Esophagus (tissue), 2 donors: ENCODE measurements at regions not wholly inside any gene's neighbourhood (a gene's known extent, or its start where the extent isn't known, plus 50 kb on each side); places are given as distances from the start of the nearest gene placed in this dataset.
"Not testable (repeated sequence)": the region's sequence is repeated elsewhere in the genome, so short reads cannot be mapped to it uniquely, and the experiment has no call there.

ENCODE experiments used
- H3K27ac ChIP-seq, 2 donors: one replicate each; pipeline ENCODE4 v1.5.1; 2013; ENCODE audit warnings: low read depth in 2 of 2, mild to moderate bottlenecking in 2 of 2, inconsistent platforms in 1 of 2, low read length in 1 of 2, moderate library complexity in 1 of 2
- H3K27me3 ChIP-seq, 2 donors: one replicate each; pipeline ENCODE4 v1.6.1; 2013; ENCODE audit warnings: low read length in 2 of 2, control low read depth in 1 of 2, mild to moderate bottlenecking in 1 of 2; ENCODE audit not compliant: insufficient read depth in 2 of 2, control insufficient read depth in 1 of 2
- H3K36me3 ChIP-seq, 2 donors: one replicate each; pipeline ENCODE4 v1.6.1; 2013; ENCODE audit warnings: low read length in 1 of 2; ENCODE audit not compliant: control insufficient read depth in 2 of 2, insufficient read depth in 2 of 2
- H3K4me1 ChIP-seq, 2 donors: one replicate each; pipeline ENCODE4 v1.6.1; 2013; ENCODE audit warnings: low read length in 1 of 2; ENCODE audit not compliant: control insufficient read depth in 2 of 2, insufficient read depth in 2 of 2
- H3K4me3 ChIP-seq, 2 donors: one replicate each; pipeline ENCODE4 v1.5.1; 2013; ENCODE audit warnings: low read length in 2 of 2, mild to moderate bottlenecking in 2 of 2, low read depth in 1 of 2, moderate library complexity in 1 of 2
- H3K9me3 ChIP-seq, 2 donors: one replicate each; pipeline ENCODE4 v1.6.1; 2013; ENCODE audit warnings: mild to moderate bottlenecking in 2 of 2, low read depth in 1 of 2, low read length in 1 of 2, moderate library complexity in 1 of 2; ENCODE audit not compliant: control insufficient read depth in 2 of 2, insufficient read depth in 1 of 2
- WGBS, 2 donors: extraction: QIAGEN DNeasy Blood & Tissue Kit; methylation state at CpG; one replicate each; pipeline ENCODE4 v1.1.7; 2013; 5-methylcytosine and 5-hydroxymethylcytosine counted together
- donor health status: healthy with polysubstance abuse.
- donor health status: Bipolar disorder and iron deficiency.

DNA sequence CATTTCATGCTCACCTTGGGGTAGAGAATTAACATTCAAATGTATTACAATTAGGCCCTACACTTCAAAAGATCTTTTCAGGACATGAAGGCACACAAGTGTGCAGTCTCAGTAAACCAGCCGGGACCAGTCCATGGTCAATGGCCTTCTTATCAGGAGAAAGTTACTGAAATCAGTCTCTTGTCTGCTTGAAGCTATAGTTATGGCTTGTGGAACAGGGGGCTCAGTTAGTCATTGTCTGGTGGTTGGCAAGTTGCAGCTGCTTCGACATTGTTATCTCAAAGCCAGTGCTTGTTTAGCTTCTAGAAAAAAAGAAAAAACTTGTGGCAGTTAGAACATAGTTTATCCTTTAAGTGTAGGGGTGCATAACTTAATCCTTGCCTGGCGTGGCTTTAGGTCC lies 213.1 kb upstream of the ACO1 start:
- WGBS, 2 donors, result 30 to 41% methylated on average over 3 of the region's 3 CpGs
- Histone ChIP-seq H3K4me3 (no peak overlapping the region), H3K4me1 (no peaks in the 10 kb centered on the region), H3K9me3 (no peaks in the 10 kb centered on the region), H3K27ac (no peak overlapping the region), H3K27me3 (no peaks in the 10 kb centered on the region), H3K36me3 (no peaks in the 10 kb centered on the region)

GRCh38 chr9:32172256-32172655 lies 212.2 kb upstream of the ACO1 start:
- H3K4me3 ChIP-seq, result no peak overlapping the region
- H3K36me3 ChIP-seq, result no peaks in the 10 kb centered on the region
- H3K27me3 ChIP-seq, result no peaks in the 10 kb centered on the region
- H3K27ac ChIP-seq, result no peak overlapping the region
- no peaks in the 10 kb centered on the region for H3K4me1 ChIP-seq
- H3K9me3 ChIP-seq, result no peaks in the 10 kb centered on the region

DNA sequence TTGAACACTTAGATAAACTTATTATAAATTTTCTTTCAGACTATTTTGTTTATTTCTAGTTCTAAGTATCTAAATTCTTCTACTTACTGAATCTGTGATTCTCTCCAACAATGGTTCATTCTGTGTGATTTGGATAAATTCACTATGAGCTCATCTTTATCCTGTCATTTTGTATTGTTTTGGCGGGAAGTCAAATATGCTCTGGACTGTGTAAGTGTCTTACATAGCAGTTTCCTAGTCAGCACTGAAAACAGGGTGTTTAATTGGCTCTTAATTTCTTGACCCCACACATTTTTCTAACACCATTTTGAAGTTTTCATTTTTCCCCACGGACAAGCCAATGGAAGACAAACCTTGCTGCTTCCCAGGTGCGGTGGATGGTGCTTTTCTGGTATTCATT lies 207.0 kb upstream of the ACO1 start:
- no peaks in the 10 kb centered on the region for H3K4me1 ChIP-seq
- H3K4me3 ChIP-seq, result no peak overlapping the region
- no peak overlapping the region for H3K27ac ChIP-seq
- no peaks in the 10 kb centered on the region for H3K36me3 ChIP-seq
- H3K27me3 ChIP-seq, result no peaks in the 10 kb centered on the region
- no peaks in the 10 kb centered on the region for H3K9me3 ChIP-seq
- 64 to 78% methylated on average over 3 of the region's 3 CpGs for WGBS, 2 donors

- Histone ChIP-seq H3K9me3 (no peaks in the 10 kb centered on the region), H3K4me3 (no peak overlapping the region), H3K4me1 (no peaks in the 10 kb centered on the region), H3K27ac (no peak overlapping the region), H3K27me3 (no peaks in the 10 kb centered on the region), H3K36me3 (no peaks in the 10 kb centered on the region)
- 52 to 88% methylated on average over 1 of the region's 1 CpG for WGBS, 2 donors
Observed at GRCh38 chr9:32180597-32180996, 203.8 kb upstream of the ACO1 start.

- Histone ChIP-seq H3K27me3 (no peaks in the 10 kb centered on the region), H3K36me3 (no peaks in the 10 kb centered on the region), H3K9me3 (no peaks in the 10 kb centered on the region), H3K27ac (no peak overlapping the region), H3K4me1 (no peaks in the 10 kb centered on the region), H3K4me3 (no peak overlapping the region)
Observed at GRCh38 chr9:32200241-32200640, 184.2 kb upstream of the ACO1 start.

GRCh38 chr9:32200896-32201295 lies 183.5 kb upstream of the ACO1 start:
- H3K4me1 ChIP-seq, result no peaks in the 10 kb centered on the region
- no peak overlapping the region for H3K27ac ChIP-seq
- H3K9me3 ChIP-seq, result no peaks in the 10 kb centered on the region
- H3K4me3 ChIP-seq, result no peak overlapping the region
- no peaks in the 10 kb centered on the region for H3K27me3 ChIP-seq
- H3K36me3 ChIP-seq, result no peaks in the 10 kb centered on the region

DNA sequence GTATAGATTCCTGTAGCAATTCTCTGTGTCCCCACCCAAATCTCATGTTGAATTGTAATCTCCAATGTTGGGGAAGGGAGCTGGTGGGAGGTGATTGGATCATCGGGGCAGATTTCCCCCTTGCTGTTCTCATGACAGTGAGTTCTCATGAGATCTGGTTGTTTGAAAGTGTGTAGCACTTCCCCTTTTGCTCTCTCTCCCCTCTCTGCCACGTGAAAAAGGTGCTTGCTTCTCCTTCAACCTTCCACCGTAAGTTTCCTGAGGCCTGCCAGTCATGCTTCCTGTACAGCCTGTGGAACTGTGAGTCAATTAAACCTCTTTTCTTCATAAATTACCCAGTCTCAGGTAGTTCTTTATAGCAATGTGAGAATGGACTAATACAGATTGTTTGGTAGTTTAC lies 175.3 kb upstream of the ACO1 start:
- H3K4me3 ChIP-seq, H3K4me1 ChIP-seq, H3K36me3 ChIP-seq, H3K9me3 ChIP-seq, H3K27me3 ChIP-seq, H3K27ac ChIP-seq: not testable (repeated sequence)
- WGBS, 2 donors, result 52 to 53% methylated on average over 3 of the region's 3 CpGs

GRCh38 chr9:32218100-32218767 lies 166.2 kb upstream of the ACO1 start:
- H3K9me3 ChIP-seq, result no peaks in the 10 kb centered on the region
- H3K4me3 ChIP-seq, result no peak overlapping the region
- no peaks in the 10 kb centered on the region for H3K4me1 ChIP-seq
- no peak overlapping the region for H3K27ac ChIP-seq
- H3K27me3 ChIP-seq, result no peaks in the 10 kb centered on the region
- H3K36me3 ChIP-seq, result no peaks in the 10 kb centered on the region

- no peak overlapping the region for H3K4me3 ChIP-seq
- no peaks in the 10 kb centered on the region for H3K9me3 ChIP-seq
- no peaks in the 10 kb centered on the region for H3K27me3 ChIP-seq
- no peaks in the 10 kb centered on the region for H3K36me3 ChIP-seq
- 87% methylated on average over 2 of the region's 2 CpGs for WGBS, 2 donors
- H3K27ac ChIP-seq, result no peak overlapping the region
- H3K4me1 ChIP-seq, result no peaks in the 10 kb centered on the region
Observed at GRCh38 chr9:32220750-32221149, 163.7 kb upstream of the ACO1 start.

GRCh38 chr9:32234451-32234850 lies 150.0 kb upstream of the ACO1 start:
- Histone ChIP-seq H3K4me3 (no peak overlapping the region), H3K4me1 (no peaks in the 10 kb centered on the region), H3K27me3 (no peaks in the 10 kb centered on the region), H3K36me3 (no peaks in the 10 kb centered on the region), H3K27ac (no peak overlapping the region), H3K9me3 (no peaks in the 10 kb centered on the region)
- WGBS, 2 donors, result 57 to 59% methylated on average over 2 of the region's 2 CpGs
